ENCODE measurements at regions not wholly inside any gene's neighbourhood (a gene's known extent, or its start where the extent isn't known, plus 50 kb on each side); places are given as distances from the start of the nearest gene placed in this dataset.
"Not testable (repeated sequence)": the region's sequence is repeated elsewhere in the genome, so short reads cannot be mapped to it uniquely, and the experiment has no call there.

DNA sequence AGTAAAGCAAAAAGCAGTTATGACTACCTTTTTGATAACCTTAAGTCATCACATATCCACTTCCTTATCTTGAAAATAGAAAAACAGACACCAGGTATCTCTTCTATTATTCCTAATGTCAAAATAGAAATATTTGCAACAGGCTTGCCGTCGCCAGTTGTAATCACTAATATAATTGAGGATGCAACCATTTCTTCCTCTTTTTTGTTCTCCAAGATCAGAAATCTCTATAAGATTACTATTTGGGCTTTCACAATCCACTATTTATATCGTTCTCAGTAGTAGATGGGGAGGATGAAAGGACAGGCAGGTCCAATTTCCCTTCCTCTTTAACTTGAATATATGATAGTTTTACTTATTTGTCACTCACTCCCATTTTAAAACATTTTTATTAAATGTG is 130.2 kb upstream of the HMGA2 start:
- no peak for DNase-seq

DNA sequence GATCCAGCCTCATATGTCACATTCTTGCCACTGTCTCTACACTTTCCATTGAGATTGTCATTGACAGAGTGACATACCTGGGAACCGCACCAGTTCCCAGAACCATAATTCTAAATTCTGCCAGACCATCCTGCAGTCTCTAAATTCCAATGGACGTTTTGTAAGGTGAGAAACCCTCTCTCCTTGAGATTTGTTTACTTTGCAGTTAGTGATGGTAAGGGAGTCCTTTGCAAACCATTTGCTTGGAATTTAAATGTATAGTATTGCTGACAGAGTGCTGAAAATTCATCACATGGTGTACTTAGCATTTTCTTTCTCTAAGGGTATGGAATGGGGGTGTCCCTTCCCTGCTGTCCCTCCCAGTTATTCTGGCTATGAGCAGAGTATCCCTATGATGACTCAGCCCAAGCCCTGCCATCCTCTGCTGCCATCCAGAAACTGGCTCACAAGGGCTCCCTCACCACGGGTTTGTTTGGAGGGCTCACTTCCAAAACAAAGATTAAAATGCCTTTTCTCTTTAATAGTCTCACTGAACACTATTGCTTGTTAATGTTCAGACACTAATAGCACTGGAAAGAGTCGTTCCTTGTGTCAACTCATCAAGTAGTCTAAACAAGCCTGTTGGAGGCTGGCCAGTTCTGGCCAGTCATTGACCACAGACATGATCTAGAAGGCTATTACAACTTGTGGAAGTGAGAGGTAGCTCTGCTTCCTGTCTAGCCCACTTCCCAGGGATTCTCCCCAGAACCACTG is 129.0 kb upstream of the HMGA2 start:
- no peak for DNase-seq

DNA sequence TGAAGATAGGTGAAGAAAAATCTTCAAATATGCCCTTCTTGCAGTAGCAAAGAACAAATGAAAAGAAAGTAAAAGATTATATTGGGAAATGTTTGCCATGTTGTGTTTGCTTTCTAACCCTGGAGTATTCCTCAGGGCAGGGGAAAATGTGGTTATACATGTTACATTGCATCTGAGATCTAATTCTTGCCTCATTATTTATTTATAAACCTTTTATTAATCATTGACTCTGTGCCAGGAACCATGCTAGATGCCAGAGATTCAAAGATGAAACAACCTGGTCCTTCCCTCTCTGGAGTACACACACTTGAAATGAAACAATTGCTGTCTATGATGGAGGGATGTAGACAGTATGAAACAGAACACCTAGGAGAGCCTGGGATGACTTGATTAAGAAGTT is 128.1 kb upstream of the HMGA2 start:
- no peak for DNase-seq

GRCh38 chr12:65699251-65699650 is 125.0 kb upstream of the HMGA2 start:
- no peak for DNase-seq

DNA sequence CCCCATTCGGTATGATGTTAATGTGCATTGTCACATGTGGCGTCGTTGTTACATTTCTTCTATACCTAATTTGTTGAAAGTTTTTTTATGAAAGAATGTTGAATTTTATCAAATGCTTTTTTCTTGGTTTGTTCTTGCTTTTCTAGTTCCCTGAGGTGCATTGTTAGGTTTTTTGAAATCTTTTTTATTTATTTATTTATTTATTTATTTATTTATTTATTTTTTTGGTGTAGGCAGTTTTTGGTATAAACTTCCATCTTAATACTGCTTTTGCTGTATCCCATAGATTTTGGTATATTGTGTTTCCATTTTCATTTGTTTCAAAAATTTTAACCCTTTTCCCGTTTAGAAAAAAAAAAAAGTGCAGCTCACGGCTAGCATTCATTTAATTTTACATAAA is 121.1 kb upstream of the HMGA2 start:
- DNase-seq, result no peak

DNA sequence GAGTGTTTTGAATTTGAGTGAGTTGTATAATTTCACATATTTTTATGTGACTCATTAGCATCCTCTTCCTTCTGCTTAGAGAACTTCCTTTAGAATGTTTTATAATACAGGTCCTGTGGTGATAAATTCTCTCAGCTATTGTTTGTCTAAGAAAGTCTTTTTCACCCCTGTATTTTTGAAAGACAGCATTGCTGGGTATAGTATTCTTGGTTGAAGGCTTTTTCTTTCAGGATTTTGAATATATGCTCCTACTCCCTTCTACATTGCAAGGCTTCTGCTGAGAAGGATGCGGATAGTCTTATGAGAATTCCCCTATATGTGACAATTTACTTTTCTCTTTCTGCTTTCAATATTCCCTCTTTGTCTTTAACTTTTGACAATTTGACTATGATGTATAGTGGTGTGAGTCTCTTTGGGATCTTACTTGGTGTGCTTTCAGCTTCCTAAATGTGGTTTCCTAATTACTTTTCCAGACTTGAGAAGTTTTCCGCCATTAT is 118.9 kb upstream of the HMGA2 start:
- no peak for DNase-seq

DNA sequence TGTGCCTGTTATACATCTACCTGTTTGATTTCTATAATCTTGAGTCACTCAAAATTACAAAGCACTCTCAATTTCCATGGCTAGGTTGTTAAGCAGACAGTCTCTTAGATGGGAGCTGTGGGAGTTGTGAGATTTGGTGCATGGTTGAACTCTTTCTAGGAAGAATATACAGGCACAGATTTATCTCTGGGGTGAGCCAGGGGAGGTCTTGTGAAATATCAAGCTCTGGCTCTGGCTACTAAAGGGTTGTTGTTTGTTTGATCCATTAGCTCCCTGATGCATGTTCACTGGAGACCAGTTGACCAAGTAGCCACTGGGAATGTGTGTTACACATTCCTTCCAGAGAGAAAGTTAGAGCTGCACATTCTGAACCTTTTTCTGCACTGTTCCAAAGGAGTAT is 117.2 kb upstream of the HMGA2 start:
- DNase-seq, result no peak

DNA sequence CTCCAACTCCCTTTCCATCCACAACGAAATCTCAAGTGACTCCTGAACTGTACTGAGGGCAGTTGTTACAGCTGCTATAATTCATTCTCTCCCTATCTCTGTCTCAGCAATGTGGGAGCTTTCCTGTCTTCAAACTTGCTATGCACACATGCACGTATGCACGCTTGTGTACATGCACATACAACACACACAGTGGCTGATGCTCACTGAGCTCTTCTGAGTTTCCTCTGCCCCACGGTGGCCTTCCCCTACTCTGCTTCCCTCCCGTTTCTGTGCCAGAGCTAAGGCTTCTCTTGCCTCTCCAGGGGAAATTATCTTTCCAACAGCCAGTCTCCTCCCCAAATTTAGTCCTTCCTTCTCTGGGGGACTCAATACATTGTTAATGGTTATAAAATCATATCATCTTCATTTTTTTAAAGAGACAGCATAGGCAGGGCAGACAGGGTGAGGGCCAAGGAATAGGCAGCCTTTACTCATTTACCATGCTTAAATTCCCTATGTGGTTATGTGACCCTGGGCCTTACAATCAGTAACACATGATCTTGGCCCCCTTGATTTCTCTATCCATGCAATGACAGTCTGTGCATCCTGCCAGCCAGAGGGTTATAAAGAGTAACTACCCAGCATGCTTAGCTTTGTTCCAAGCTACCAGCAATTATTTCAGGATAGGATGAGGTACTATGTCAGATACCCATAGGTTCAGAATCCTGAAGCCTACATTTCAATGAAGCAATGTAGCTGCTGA is 111.9 kb upstream of the HMGA2 start:
- DNase-seq, result no peak

- DNase-seq, result no peak
Measured at GRCh38 chr12:65715961-65716360, 108.3 kb upstream of the HMGA2 start.

GRCh38 chr12:65720136-65721130 is 103.8 kb upstream of the HMGA2 start:
- no peak for DNase-seq

GRCh38 chr12:65721541-65722190 is 102.6 kb upstream of the HMGA2 start:
- no peak for DNase-seq

DNA sequence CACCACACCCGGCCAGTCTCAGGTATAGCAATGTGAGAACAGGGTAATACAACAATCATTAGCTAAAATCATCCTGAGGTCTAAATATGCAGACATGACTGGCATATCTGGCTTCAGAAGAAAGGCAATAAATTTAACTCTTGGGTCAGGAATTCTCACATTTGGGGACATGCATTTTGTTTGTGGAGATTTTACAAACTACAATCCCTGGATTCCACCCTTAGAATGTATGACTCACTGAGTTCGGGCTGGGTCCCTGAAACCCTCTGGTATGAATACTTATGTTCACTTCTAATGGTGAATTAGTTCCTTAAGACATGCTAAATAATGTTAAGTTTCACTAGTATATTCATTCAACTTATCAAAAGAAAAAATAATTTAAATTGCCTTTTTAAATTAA is 98.9 kb upstream of the HMGA2 start:
- DNase-seq, result no peak

- DNase-seq, result no peak
Measured at GRCh38 chr12:65728455-65728847, 95.8 kb upstream of the HMGA2 start.

GRCh38 chr12:65728848-65729793 is 95.2 kb upstream of the HMGA2 start:
- no peak for DNase-seq

DNA sequence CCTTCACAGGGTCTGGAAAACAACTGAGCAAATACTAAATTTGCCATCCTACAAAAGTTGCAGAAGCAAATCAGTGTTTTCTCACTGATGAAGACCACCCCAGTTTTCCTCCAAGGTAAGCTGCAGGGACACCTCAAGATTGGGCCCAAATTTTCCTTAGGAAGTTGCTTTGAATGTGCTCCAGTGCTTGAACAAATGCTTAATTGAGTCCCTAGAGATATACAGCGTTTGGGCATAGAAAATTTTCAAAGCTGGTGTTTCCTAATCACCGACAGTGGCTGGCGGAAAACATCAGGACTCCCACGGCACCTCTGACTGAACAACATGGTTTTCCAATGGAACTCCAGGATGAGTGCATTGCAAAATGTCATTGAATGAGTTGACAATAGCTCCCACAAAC is 92.5 kb upstream of the HMGA2 start:
- DNase-seq, result no peak

GRCh38 chr12:65733643-65734042 is 90.6 kb upstream of the HMGA2 start:
- not testable (repeated sequence) for DNase-seq

DNA sequence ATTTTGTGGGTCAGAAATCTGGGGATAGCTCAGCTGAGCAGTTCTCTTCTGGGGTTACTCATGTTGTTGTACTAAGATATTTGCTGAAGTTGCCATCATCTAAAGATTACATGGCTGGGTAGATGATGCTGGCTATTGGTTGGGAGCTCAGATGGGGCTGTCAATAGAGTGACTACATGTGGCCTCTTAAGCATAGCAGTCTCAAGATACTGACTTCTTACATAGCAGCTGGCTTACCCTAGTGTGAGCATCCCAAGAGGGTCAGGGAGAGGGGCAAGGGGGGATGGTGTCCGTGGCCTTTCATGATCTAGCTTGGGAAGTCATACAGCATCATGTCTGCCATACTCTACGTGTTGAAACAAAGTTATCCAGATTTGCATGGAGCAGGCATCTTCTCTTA is 90.1 kb upstream of the HMGA2 start:
- DNase-seq, result no peak

GRCh38 chr12:65739606-65740005 is 84.7 kb upstream of the HMGA2 start:
- DNase-seq, result no peak

DNA sequence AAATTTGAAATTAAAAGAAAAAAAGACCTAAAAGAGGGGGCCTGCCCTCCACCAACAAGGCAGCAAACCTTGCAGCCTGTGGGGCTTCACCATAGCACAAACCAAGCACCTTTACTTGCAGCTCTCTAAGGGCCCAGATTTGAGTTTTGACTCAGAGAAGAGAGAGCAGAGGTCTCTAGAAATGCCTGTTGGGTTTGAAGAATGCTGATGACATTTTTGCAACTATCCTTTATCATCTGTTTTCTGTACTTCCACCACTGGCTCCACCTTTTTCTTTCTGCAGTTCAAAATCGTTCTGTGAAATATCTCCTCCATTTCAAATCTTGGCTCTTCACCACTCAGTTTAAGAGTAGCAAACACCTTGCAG is 83.8 kb upstream of the HMGA2 start:
- DNase-seq, result no peak

- DNase-seq, result peak; percentile 62
Measured at GRCh38 chr12:65740873-65741600, 83.2 kb upstream of the HMGA2 start.

GRCh38 chr12:65741656-65742017 is 82.6 kb upstream of the HMGA2 start:
- DNase-seq, result no peak

All from CD4-positive, alpha-beta T cell treated with Interferon gamma for 1 hour (primary cell).